Activated CD4-positive, alpha-beta T cell treated with anti-CD3 and anti-CD28 coated beads, Interleukin-2, amount 50 U/mL, for 16 hours (primary cell): ENCODE measurements at regions not wholly inside any gene's neighbourhood (a gene's known extent, or its start where the extent isn't known, plus 50 kb on each side); places are given as distances from the start of the nearest gene placed in this dataset.

Experiments used
- DNase-seq: peaks from one replicate; pipeline ENCODE4 v3.0.0-alpha.2; 2020

DNA sequence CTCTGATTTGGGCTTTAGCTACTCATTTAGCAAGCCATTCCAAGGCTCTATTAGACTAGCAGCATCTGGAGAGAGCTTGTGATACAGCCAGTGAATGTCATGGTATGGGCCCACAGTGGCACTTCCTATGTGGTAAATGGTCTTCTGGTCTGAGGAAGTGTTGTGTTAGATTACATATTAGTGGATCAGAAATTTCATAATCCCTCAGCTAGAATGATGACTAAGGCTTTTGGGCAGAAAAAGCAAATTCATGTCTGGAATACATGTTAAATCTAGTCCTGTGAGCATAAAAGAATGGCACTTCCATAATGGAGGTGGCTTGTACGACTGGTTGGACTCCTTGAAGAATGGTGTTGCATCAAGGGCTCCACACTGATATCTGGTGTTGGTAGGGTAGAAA is 436.8 kb upstream of the CWC22 start:
- no peak for DNase-seq

DNA sequence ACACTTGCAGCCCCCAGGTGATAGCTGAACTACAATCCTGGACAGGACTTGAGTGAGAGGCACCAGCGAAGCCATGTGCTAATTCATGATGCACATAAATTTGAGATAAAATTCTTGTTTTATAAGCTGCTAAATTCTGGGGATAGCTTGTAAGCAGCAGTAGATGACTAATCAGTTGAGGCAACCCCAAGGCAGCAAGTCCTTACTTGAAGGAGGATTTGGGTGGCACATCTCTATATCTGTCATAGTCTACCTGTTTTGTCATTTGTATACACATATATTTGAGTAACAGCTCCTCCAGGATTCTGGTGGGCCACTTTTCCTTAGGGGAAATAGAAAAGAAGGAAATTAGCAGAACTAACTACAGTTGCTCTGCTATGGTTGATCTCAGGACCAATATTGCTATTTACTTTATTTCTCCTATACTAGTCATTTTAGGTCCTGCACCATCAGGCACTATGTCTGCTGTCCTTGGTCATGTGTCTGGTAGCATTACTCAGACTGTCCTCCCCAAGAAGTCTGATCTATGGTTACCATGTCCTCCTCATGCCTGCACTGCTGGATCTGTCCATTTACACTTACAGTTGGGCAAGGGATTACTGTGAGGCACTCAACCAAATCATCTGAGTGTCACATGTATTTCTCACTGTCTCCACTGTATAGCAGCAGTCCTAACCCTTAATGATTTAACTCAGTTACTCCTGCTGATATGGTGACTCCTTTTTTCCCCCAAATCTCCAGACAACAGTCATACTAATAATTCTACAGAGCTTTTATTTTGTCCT is 436.0 kb upstream of the CWC22 start:
- DNase-seq: no peak

DNA sequence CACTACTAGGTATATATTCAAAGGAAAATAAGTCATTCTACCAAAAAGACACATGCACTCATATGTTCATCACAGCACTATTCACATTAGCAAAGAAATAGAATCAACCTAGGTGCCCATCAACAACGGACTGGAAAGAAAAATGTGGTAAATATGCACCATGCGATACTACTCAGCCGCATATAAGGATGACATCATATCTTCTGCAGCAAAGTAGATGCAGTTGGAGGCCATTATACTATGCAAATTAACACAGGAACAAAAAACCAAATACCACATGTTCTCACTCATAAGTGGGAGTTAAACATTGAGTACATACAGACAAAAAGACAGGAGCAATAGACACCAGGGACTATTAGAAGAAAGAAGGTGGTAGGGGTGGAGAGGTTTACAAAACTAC is 412.1 kb upstream of the CWC22 start:
- no peak for DNase-seq

DNA sequence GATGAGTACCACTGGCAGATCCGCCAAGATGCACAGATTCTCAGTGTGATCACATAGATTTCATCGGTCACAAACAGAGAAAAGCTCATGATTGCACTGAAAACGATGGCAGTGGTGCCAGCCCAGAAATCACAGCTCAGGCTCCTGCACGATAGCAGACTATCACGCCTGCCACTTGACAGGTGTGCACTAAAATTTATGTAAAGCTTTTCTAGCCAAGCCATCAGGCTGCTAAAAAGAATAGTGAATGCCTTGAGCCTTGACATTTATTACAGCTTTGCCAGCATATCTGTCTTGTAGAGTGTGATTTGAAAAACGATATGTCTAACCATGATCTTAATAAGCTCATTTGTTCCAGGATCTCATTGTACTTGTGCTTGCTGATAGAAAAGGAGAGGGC is 409.5 kb upstream of the CWC22 start:
- no peak for DNase-seq

DNA sequence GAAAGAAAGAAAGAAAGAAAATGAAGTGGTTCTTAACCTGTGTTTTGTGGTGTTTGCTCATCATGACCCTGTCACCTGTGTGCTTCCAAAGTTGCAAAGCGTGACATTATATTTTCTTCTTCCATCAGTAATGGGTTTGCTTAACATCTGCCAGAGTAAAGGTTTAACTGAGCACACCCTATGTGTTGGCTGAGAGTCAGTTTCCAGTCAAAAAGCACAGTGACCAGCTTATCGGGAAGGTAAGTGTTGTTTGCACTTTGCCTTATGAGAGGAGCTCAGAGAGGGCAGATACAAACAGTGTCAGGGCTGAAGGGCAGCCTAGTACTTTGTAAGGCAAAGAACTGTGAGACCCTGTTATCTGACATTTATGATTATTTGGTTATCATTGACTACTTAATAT is 406.2 kb upstream of the CWC22 start:
- no peak for DNase-seq

DNA sequence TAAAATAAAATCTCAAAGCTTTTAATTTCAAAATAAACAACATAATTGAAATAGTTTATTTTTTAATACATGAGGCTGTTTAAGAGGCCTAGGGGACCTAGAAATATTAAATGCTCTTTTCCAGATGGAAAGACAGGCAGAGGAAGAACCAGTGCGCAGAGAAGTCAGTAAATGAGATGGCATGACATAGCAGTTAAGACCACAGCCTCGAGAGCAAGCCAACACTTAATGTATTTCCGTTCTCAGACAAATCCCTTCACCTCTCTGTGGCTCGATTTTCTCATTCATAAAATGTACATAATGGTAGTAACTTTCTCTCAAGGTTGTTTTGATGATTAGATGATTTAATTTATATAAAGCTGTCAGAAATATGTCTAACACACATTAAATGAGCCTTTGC is 405.1 kb upstream of the CWC22 start:
- no peak for DNase-seq

DNA sequence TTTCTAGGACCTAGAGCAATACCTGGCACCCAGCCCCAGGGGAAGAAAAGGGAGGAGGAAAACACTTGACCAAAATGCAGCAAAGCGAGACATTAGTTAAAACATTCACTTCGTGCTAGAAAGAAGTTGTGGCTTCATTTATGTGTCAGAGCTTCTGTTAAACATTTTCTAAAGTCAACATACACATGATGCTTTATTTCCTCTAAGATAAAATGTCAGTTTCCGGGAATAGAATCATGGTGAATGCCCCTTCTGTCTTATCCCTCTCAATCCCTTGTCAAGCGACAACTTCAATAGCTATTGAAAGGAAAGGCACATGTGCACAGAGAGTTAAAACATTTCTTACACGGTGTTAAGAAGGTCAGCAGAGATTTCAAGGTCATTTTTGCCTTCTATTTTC is 404.6 kb upstream of the CWC22 start:
- DNase-seq: no peak

DNA sequence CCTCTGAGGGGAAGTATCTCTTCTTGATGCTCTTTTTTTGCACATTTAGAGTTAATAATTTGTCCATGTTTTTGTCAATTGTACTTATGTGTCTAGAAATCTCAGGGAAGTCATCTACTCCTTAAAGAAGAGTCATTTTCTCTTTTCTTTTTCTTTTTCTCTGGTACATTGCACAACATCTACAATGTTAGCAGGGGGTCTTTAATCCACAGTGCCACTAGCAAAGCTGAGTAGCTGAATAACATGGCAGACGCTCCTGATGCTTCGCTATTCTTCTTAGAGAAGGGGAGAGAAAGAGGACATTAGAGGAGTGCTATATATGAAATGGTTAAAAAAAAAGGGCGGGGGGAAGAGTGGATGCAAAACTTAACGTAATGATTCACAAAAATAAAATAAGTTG is 399.6 kb upstream of the CWC22 start:
- no peak for DNase-seq

DNA sequence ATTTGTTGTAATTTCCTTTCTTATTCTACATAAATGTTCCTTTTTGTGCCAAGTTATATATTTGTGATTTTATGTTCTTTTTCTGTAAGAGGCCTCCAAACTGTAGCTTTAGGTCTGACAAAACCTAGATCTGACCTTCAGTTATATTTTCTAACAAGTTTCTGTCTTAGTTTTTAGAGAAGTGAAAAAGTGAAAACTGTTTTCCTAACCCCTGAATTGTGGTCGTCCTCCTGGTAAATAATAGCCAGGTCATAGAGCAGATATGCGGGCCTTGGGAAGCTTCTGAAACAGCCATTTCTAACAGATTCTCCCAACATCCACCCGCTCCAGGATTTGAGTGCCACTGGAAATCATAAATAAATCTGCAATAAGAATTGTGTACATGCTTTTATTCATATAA is 398.4 kb upstream of the CWC22 start:
- DNase-seq: no peak

DNA sequence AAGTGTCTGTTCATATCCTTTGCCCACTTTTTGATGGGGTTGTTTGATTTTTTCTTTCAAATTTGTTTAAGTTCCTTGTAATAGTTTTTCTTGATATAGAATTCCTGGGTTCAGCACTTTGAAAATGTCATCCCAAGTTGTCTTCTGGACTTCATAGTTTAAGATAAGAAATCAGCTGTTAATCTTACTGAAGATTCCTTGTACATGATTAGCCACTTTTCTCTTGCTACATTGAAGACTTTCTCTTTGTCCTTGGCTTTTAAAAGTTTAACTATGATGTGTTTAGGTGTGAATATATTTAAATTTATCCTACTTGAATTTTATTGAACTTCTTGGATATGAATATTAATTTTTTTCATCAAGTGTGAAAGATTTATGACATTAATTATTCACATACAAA is 387.2 kb upstream of the CWC22 start:
- no peak for DNase-seq

DNA sequence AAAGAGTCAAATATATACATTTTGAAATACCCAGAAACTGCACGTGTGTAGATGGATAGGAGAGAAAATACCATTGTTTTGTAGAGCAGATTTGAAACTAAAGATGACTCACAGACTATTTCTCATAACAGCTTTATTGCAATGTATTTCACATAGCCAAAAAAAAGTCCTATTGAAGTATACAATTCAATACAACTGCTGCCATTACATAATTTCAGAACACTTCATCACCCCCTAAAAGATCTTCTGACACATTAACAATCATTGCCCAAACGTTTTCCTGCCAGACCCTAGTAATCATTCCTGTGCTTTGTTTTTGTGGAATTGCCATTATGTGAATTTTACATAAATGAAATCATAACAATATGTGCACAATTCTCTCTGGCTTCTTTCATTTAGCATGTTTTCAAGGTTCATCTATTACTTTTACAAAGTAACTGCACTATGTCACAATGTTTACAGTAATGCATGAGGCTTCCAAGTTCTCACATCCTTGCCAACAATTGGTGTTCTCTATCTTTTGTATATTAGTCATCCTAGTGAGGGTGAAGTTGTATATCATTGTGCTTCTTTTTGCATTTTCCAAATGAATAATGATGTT is 378.6 kb upstream of the CWC22 start:
- no peak for DNase-seq

DNA sequence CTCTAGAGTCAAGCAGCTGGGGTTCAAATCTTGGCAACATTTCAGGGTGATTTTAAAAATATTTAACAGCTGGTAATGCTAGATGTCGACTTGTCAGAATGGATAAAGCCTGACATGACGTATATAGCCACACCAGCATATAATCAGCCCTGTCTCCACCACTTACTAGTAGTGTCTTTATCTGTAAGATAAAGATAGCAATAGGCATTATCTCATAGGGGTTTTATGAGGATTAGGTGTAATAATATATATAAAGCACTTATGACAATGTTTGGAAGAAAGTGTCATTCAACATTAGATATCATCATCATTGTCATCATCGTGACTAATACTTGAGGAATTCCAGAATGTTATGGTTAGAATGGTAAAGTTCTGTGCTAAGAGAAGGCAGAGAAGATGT is 369.0 kb upstream of the CWC22 start:
- DNase-seq: no peak

DNA sequence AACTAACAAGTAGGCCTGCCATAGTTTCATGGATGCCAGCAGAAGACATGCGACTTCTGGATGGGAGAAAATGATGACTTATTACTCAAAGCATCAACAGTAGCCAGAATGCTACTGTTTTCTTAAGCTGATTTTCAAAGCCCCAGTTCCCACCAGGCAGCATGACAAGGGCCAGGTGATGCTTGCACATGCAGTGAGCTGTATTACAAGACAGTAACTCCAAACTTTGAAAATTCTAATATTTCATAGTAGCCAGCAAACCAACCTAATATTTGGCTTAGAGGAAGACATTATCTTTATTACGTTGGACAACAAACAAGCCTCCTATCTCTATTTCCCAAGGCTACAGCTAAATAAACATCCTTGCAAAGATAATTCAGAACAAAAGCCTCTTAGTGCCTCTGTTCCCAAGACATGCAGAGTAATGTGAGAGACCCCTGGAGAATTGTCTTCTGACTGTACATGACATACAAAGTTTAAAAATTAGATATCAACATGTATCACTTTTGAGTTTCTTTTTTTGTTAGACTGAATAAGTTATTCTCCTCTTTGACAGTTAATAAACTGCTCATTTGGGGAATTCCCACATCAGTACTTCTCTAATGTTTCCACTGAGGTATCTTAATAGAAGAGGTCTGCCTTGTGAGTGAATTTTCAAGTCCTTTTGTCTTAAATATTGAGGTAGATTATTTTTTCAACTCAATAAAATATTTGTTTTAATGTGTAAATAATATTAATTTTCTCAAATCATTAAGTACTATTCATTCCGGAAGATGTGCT is 367.6 kb upstream of the CWC22 start:
- no peak for DNase-seq

DNA sequence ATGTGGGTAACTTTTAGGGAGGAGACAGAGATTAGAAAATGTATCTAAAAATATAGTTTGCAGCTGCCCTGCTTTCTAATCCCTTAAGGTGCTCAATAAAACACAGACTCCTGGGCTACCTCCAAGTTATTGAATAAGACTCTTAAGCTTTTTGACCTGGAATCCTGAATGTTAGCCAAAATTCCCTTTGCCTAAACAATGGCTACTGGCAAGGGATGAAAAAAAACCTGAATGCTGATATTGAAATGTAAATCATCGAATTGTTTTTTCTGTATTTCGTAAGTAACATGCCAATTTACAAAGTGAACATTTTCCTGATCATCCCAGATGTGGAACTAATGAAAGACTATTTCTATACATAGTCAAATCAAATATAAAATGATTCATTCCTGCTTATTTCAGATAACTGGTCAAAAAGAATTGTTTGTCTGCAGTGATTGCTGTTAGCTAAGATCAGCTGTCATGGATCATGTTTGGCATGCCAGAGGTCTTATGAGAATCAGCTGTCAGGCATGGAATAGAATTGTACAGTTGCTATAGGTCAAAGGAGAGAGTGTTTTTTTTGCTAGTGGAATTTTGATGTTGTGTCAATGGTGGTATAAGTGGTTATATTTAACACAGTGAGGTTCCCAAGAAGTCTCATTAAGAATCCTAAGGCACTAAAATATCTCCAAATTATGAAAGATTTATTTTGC is 363.6 kb upstream of the CWC22 start:
- DNase-seq: no peak

DNA sequence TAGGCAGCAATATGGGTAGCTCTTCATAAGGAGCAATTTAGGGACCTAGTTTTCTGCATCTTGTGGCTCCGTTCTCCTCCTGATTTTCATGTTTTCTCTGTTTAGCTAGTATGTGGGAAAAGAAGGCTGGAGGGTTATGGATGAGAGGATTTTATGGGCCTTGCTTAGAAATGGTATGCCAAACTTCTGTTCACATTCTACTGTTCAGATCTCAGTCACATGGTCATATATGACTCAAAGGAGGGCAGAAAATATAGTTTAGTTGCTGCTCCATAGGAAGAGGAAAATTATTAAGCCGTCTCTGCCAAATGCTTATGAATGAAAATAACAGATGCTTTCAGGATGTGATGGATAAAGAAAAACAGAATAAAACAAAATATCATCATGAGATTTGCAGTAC is 361.8 kb upstream of the CWC22 start:
- DNase-seq: no peak

DNA sequence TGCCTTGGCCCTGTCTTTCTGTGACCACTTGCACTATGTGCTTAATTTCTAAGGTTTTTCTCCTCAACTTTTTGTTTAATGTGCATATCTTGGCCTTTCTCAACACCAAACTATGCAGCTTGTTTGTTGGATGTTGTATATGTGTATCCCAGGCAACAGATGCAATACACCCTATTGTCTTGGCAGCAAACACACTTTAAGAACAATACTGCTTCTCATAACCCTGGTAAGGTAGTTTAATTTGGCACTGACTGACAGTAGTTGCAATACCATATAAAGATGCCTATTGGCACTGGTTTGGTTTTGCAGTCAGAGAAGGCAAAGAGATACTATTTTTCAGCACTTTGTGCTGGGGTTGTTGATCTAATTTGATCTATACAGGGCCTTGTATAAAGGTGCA is 360.7 kb upstream of the CWC22 start:
- no peak for DNase-seq

DNA sequence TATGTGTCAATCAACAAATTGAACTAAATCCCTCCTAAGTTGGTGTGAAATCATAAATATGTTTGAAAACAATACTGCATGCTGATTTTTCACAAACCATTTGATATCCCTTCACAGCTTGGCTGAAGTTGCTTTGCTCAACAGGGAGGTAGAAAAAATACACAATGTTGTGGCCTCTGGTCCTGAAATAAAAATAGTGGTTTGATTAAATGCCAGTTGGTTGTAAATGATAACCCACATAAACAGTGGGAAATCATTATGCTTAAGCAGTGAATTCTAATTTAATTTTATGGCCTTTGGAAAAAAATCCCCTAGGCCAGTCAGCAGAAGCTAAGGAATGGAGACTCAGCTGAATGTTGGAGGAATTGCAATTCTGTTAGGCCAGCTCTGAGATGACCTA is 359.4 kb upstream of the CWC22 start:
- DNase-seq: no peak

DNA sequence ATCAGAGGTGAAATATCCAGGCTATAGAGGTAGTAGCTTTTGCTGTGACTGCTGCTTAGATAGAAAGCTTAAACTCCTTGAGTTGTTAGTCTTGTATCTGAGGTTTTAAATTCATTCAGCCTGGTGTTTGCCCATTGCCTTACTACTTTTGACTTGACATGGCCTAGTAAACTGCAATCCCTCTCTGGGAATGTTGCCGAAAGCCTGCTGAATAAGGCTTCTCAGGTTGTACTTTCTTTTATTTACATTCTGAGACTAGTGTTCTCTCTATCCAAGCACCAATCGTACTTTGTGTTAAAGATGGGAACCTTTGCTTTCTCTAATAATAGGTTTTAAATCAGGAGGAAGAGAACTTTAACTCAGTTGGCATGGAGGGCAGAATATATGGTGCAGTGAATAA is 357.6 kb upstream of the CWC22 start:
- DNase-seq: no peak

DNA sequence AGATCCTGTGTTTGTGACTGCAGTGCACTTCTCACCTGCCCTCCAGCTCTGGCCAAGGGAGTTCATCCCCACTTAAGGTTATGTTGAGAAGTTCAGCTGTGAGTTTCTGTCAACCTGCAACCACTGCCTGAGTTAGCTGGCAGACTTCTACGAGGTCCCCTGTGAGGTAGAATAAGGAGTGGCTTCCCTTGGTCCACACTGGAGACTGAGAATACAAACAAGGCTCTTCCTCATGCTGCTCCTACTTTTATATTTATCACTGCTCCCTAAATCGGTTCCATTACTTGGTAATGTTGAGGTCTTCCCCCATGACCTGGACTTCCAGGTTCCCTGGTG is 353.2 kb upstream of the CWC22 start:
- no peak for DNase-seq

DNA sequence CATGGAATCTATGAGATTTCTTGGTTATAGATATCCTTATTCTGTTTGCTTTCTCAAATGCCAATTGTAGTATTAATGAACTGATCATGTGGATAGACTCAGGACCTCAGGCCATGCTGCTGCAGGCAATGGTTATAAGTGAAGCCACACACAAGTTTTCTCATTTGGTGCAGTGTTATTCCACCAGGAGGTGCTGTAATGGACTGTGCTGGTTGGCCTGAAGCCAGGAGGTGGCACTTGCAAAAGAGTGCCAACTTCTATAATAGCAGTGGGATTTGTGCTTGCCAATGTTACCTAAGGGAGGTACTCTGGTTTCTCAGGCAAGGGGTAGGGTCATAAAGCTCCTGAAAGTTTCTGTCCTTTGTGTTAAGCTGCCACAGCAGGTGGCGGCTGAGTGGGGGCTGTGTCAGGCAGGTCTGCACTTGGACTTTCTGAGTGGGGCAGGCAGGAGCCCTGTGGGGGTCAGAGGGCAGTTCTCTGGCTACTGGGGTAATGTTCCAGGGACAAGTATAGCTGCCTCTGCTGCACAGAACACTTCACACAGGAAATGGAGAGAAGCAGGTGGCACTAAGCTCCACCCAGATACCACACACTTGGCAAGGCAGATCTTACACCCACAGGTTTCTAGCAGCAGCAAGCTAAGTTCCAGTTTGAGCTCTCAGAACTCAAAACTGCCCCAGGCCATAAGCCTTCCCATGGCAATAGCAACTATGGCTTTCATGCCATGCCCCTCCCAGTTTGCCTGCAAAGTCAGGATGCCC is 352.6 kb upstream of the CWC22 start:
- DNase-seq: no peak

DNA sequence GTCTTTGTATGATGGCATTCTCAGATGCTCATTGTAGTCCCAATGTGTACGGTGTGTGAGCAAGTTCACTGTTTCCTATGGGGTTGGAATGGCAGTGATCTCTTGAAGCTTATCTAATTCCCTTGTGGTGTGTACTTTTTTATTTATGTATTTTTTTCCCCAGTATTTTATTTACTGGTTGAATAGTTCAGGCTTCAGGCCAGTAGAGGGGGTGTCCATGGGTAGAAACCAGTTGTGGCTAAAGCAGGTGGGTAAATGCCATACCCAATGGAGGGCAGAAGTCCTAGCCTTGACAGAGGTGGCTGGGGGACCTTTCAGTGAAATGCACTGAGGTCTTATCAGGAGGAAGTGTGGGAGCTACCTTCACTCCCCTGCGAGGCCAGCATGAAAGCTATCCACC is 351.4 kb upstream of the CWC22 start:
- no peak for DNase-seq

DNA sequence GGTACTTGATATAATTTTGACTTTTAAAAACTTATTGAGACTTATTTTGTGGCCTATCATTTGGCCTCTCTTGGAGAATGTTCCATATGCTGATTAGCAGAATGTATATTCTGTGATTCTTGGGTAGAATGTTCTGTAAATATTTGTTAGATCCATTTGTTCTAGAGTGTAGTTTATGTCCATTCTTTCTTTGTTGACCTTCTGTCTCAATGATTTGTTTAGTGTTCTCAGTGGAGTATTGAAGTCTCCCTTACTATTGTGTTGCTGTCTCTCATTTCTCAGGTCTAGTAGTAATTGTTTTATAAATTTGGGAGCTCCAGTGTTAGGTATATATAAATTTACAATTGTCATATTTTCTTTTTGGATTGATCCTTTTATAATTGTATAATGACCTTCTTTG is 349.6 kb upstream of the CWC22 start:
- no peak for DNase-seq

DNA sequence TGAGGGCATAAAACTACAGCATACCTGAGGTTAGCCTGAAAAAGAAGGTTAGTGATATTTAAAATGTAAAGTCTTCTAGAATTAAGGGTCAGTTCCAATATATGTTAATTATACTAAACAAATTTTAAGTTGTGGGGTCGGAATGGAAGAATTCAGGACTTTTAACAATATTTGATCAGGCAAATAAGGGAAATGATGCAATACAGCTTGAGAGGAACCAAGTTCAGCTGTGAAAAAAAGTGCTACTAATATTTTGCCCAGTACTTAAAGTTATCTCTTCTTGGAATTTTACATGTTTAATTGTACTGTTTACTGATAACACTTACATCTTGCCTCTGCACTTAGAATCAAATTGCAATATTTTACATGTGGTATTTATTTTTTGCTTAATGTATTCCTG is 345.5 kb upstream of the CWC22 start:
- DNase-seq: no peak
